SK-N-SH (cell line): ENCODE measurements at regions not wholly inside any gene's neighbourhood (a gene's known extent, or its start where the extent isn't known, plus 50 kb on each side); places are given as distances from the start of the nearest gene placed in this dataset.
A peak's percentile ranks its signal among the peaks of the same experiment; 100 is the strongest.

Experiments used
- CTCF ChIA-PET: fragments of 300-600, 350-600 bp; formaldehyde crosslinking; extraction: SDS; loops from one replicate; lab custom pipeline; 2021; lab: Yijun Ruan, JAX
- POLR2A ChIA-PET: fragments of 350-600 bp; sonication (Branson Sonifier 250); formaldehyde crosslinking; extraction: SDS; loops from one replicate; lab custom pipeline; 2020; ENCODE audit warnings: antibody characterized with exemption, inconsistent platforms; lab: Yijun Ruan, JAX
- DNase-seq: peaks from one replicate; pipeline ENCODE4 v3.0.0; 2012
- H2AFZ ChIP-seq: fragments of 200-600 bp; sonication (generic); 2 replicates; pipeline ENCODE4 v1.8.1; 2016; ENCODE audit warnings: antibody characterized with exemption, mild to moderate bottlenecking, low read depth
- H3F3A ChIP-seq: fragments of 200-600 bp; sonication (generic); replicated peaks from 2 replicates; pipeline ENCODE3; 2016; ENCODE audit warnings: antibody characterized with exemption, mild to moderate bottlenecking; ENCODE audit not compliant: insufficient read depth
- H3K27ac ChIP-seq, 2 experiments: fragments of 200-500 bp in 1 of 2; fragments of 200-600 bp in 1 of 2; sonication (Bioruptor generic) in 1 of 2; sonication (generic), shearing (Covaris generic) in 1 of 2; 2 replicates each; pipeline versions ENCODE4 v1.5.1 to v1.6.1; 2014 to 2016; ENCODE audit warnings: low read depth in 2 of 2, inconsistent platforms in 1 of 2, low read length in 1 of 2, mild to moderate bottlenecking in 1 of 2, mixed read lengths in 1 of 2
- H3K27me3 ChIP-seq: fragments of 200-600 bp; sonication (generic), shearing (Covaris generic); 2 replicates; pipeline ENCODE4 v1.6.1; 2016; ENCODE audit warnings: mixed run types; ENCODE audit not compliant: insufficient read depth
- H3K36me3 ChIP-seq, 2 experiments: fragments of 200-500 bp in 1 of 2; fragments of 200-600 bp in 1 of 2; sonication (Bioruptor generic) in 1 of 2; sonication (generic) in 1 of 2; replicated peaks in 1 of 2; 2 replicates each; pipeline versions ENCODE3 to v1.5.1; 2014 to 2016; ENCODE audit warnings: low read length in 1 of 2, mild to moderate bottlenecking in 1 of 2; ENCODE audit not compliant: insufficient read depth in 2 of 2, control insufficient read depth in 1 of 2
- H3K4me1 ChIP-seq, 2 experiments: fragments of 200-500 bp in 1 of 2; fragments of 200-600 bp in 1 of 2; sonication (Bioruptor generic) in 1 of 2; sonication (generic), shearing (Covaris generic) in 1 of 2; 2 replicates each; pipeline versions ENCODE4 v1.5.1 to v1.6.1; 2014 to 2016; ENCODE audit warnings: low read depth in 1 of 2, low read length in 1 of 2, mixed run types in 1 of 2; ENCODE audit not compliant: insufficient read depth in 2 of 2, control insufficient read depth in 1 of 2
- H3K4me2 ChIP-seq: fragments of 200-600 bp; sonication (generic), shearing (Covaris generic); 2 replicates; pipeline ENCODE4 v1.6.1; 2017; ENCODE audit warnings: mixed run types
- H3K4me3 ChIP-seq, 2 experiments: fragments of 200-500 bp in 1 of 2; fragments of 200-600 bp in 1 of 2; sonication (Bioruptor generic) in 1 of 2; sonication (generic), shearing (Covaris generic) in 1 of 2; 2 replicates each; pipeline versions ENCODE4 v1.5.1 to v1.8.1; 2014 to 2016; ENCODE audit warnings: low read depth in 2 of 2, inconsistent platforms in 1 of 2, low read length in 1 of 2, mild to moderate bottlenecking in 1 of 2, mixed read lengths in 1 of 2, moderate library complexity in 1 of 2
- H3K79me2 ChIP-seq: fragments of 200-600 bp; sonication (generic); 2 replicates; pipeline ENCODE4 v1.8.1; 2017; ENCODE audit warnings: mild to moderate bottlenecking; ENCODE audit not compliant: insufficient read depth
- H3K9ac ChIP-seq: fragments of 200-600 bp; sonication (generic); 2 replicates; pipeline ENCODE4 v1.6.1; 2017; ENCODE audit warnings: mixed run types
- H3K9me2 ChIP-seq: fragments of 200-600 bp; sonication (generic); 2 replicates; pipeline ENCODE4 v1.6.1; 2017; ENCODE audit warnings: mixed run types
- H3K9me3 ChIP-seq: fragments of 200-600 bp; sonication (generic); 2 replicates; pipeline ENCODE4 v1.6.1; 2017; ENCODE audit warnings: mixed run types, mild to moderate bottlenecking, moderate library complexity
- H4K20me1 ChIP-seq: fragments of 200-600 bp; sonication (generic); 2 replicates; pipeline ENCODE4 v1.6.1; 2017; ENCODE audit warnings: mild to moderate bottlenecking, mixed run types; ENCODE audit not compliant: insufficient read depth
- CHD2 ChIP-seq: fragments of 150-350 bp; IDR thresholded peaks from 2 replicates; pipeline ENCODE4 v1.6.1; 2018; ENCODE audit warnings: low read length; ENCODE audit not compliant: partially characterized antibody
- CTCF ChIP-seq: fragments of 200-600 bp; sonication (generic); IDR thresholded peaks from 2 replicates; pipeline ENCODE4 v1.6.1; 2017; ENCODE audit warnings: antibody characterized with exemption, mild to moderate bottlenecking, moderate library complexity
- FOXM1 ChIP-seq: IDR thresholded peaks from 2 replicates; pipeline ENCODE4 v1.4.0; 2012; ENCODE audit warnings: low read depth, mild to moderate bottlenecking
- GATA2 ChIP-seq: sonication (generic); formaldehyde crosslinking; IDR thresholded peaks from 2 replicates; pipeline ENCODE4 v1.5.0; 2020; ENCODE audit warnings: mild to moderate bottlenecking, missing genetic modification reagents
- MEF2A ChIP-seq: IDR thresholded peaks from 2 replicates; pipeline ENCODE4 v1.4.0; 2012; ENCODE audit warnings: low read depth, borderline replicate concordance
- PBX3 ChIP-seq: IDR thresholded peaks from 2 replicates; pipeline ENCODE4; 2012
- POLR2AphosphoS5 ChIP-seq: IDR thresholded peaks from 2 replicates; pipeline ENCODE4 v1.6.1; 2012; ENCODE audit warnings: low read depth, low read length
- RAD21 ChIP-seq: IDR thresholded peaks from 2 replicates; pipeline ENCODE4 v1.6.1; 2012; ENCODE audit warnings: mild to moderate bottlenecking, low read length
- RCOR1 ChIP-seq: fragments of 150-350 bp; IDR thresholded peaks from 2 replicates; pipeline ENCODE4 v1.6.1; 2017; ENCODE audit warnings: antibody characterized with exemption, low read length
- RFX5 ChIP-seq: IDR thresholded peaks from 2 replicates; pipeline ENCODE4 v1.6.1; 2012; ENCODE audit warnings: mild to moderate bottlenecking, improper control_type of control experiment, low read length
- SIN3A ChIP-seq: IDR thresholded peaks from 2 replicates; pipeline ENCODE4 v1.6.1; 2012; ENCODE audit warnings: low read depth, mild to moderate bottlenecking, low read length, moderate library complexity, borderline replicate concordance
- TEAD4 ChIP-seq: IDR thresholded peaks from 2 replicates; pipeline ENCODE4 v1.4.0; 2012; ENCODE audit warnings: mild to moderate bottlenecking, borderline replicate concordance; ENCODE audit not compliant: insufficient read depth
- YY1 ChIP-seq: IDR thresholded peaks from 2 replicates; pipeline ENCODE4 v1.4.0; 2012; ENCODE audit warnings: low read depth, mild to moderate bottlenecking
- WGBS: methylation state at CpG from one replicate; pipeline ENCODE4 v1.1.6; 2017; ENCODE audit warnings: low lambda C conversion rate; 5-methylcytosine and 5-hydroxymethylcytosine counted together
- TF ChIP-seq, protein P1 (sequence below): fragments of 150-350 bp; IDR thresholded peaks from 2 replicates; pipeline ENCODE4 v1.6.1; 2017; ENCODE audit warnings: antibody characterized with exemption, low read length, low read depth, borderline replicate concordance
- TF ChIP-seq, protein P2 (sequence below): IDR thresholded peaks from 2 replicates; pipeline ENCODE4 v1.4.0; 2012; ENCODE audit warnings: low read depth, borderline replicate concordance

DNA sequence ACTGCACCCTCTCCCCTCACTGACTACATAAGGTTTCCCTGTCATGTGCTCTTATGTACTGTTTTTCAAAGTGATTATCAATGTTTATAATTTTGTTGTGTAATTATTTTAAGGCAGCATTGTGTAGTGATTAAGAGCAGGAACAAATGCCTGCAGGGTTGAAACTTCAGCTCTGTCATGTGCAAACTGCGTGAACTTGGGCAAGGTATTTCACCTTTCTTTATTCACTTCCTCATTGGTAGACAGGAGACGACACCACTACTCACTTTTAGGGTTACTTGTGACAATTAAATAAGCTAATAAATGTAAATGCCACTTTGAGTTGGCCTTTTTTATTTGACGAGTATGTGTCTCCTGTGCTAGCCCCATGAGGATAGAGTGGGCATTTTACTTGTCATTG lies 86.5 kb upstream of the E2F8 start:
- POLR2A ChIA-PET = no interaction called here
- no peak overlapping the region for H3K4me2 ChIP-seq
- CTCF ChIA-PET = interaction anchor here (0.8 to 2.6 kb wide), 8 partner anchors 12 to 576 kb away, joined by 3 to 17 read pairs (median 3); no protein-coding TSS in a partner anchor
- no peaks in the 10 kb centered on the region for H4K20me1 ChIP-seq
- H3K4me3 ChIP-seq = no peak overlapping the region
- H3K9ac ChIP-seq = no peak overlapping the region
- no peaks in the 10 kb centered on the region for H3K4me1 ChIP-seq
- no peaks in the 10 kb centered on the region for H3K79me2 ChIP-seq
- whole genome bisulfite sequencing = 48% methylated on average over 3 of the region's 3 CpGs
- H3K27ac ChIP-seq = no peak overlapping the region
- peaks cover 29% of the 10 kb centered on the region; the same call in 1 of the 2 replicates for H3K27me3 ChIP-seq
- H3K9me2 ChIP-seq = no peaks in the 10 kb centered on the region
- no peak for TF ChIP-seq SIN3A
- no peak for TF ChIP-seq POLR2AphosphoS5
- H3K9me3 ChIP-seq = no peaks in the 10 kb centered on the region
- H2AFZ ChIP-seq = no peak overlapping the region
- H3F3A ChIP-seq = no peaks in the 10 kb centered on the region
- H3K36me3 ChIP-seq = no peaks in the 10 kb centered on the region
- no peak for DNase-seq

DNA sequence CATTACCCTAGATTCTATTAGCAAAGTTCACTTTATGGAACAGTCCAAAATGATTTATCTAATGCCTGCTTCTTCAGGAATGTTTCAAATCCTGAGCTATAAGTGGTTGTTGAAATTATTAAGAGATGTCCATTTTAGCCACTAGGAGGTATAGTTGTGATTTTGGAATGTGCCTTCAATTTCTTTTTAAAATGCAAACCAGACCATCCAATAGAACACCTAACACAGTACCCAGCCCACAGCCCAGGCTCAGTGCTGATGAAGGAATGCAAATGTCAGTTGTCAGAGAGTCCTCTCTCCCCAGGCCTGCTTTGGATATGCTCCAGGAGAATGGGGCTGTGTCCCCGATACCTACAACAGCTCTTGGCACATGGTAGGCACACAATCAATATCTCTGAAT lies 85.8 kb upstream of the E2F8 start:
- Histone ChIP-seq H4K20me1 (no peaks in the 10 kb centered on the region), H3K27ac (no peak overlapping the region), H3K36me3 (no peaks in the 10 kb centered on the region), H3K79me2 (no peaks in the 10 kb centered on the region), H3K4me3 (no peak overlapping the region), H3K4me1 (no peaks in the 10 kb centered on the region), H3K9ac (no peak overlapping the region), H2AFZ (no peak overlapping the region), H3K27me3 (peaks cover 29% of the 10 kb centered on the region; the same call in 1 of the 2 replicates), H3F3A (no peaks in the 10 kb centered on the region), H3K9me2 (no peaks in the 10 kb centered on the region), H3K4me2 (no peak overlapping the region), H3K9me3 (no peaks in the 10 kb centered on the region)
- 80% methylated on average over 1 of the region's 1 CpG for WGBS
- CTCF ChIA-PET = interaction anchor here (0.7 to 2.6 kb wide), 11 partner anchors 12 to 576 kb away, joined by 3 to 17 read pairs (median 3); no protein-coding TSS in a partner anchor
- TF ChIP-seq GATA2 (CRISPR knock-in tag) (no peak), CTCF (peak; percentile 43), RFX5 (no peak), YY1 (no peak), RAD21 (peak; percentile 34; the same call in 1 of the 2 replicates), MEF2A (no peak), TEAD4 (no peak), CHD2 (no peak)
- no peak for DNase-seq
- POLR2A ChIA-PET = no interaction called here

DNA sequence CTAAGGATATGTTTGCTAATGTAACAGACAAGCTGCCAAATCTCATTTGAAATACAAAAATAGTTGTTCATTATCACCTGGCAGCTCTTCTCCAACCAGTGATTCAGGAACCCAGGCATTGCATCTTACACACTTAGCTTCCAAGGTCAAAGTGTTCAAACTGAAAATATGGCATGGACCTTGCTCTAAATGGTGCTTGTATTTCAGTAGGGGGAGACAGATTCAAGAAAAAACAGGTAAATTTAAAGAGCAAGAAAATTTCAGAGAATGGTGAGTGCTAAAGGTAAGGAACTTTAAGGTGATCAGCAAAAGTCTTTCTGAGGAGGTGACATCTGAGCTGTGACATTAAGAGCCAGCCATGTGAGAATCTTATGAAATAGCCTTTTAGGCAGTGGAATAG lies 82.8 kb upstream of the E2F8 start:
- H3F3A ChIP-seq = peaks cover 3% of the 10 kb centered on the region
- no peaks in the 10 kb centered on the region for H3K36me3 ChIP-seq
- H3K4me2 ChIP-seq = no peak overlapping the region
- no peak overlapping the region for H3K27ac ChIP-seq
- H3K9ac ChIP-seq = no peak overlapping the region
- H2AFZ ChIP-seq = no peak overlapping the region
- CTCF ChIA-PET = interaction anchor here (0.7 to 1.6 kb wide), 6 partner anchors 64 to 592 kb away, joined by 3 to 6 read pairs (median 4); no protein-coding TSS in a partner anchor
- no peaks in the 10 kb centered on the region for H3K9me3 ChIP-seq
- H3K79me2 ChIP-seq = no peaks in the 10 kb centered on the region
- H4K20me1 ChIP-seq = no peaks in the 10 kb centered on the region
- no peak overlapping the region for H3K4me3 ChIP-seq
- POLR2A ChIA-PET = no interaction called here
- no peaks in the 10 kb centered on the region for H3K9me2 ChIP-seq
- DNase-seq = no peak
- H3K4me1 ChIP-seq = no peaks in the 10 kb centered on the region
- H3K27me3 ChIP-seq = peaks cover 20% of the 10 kb centered on the region; the same call in 1 of the 2 replicates
- TF ChIP-seq, protein P1, sequence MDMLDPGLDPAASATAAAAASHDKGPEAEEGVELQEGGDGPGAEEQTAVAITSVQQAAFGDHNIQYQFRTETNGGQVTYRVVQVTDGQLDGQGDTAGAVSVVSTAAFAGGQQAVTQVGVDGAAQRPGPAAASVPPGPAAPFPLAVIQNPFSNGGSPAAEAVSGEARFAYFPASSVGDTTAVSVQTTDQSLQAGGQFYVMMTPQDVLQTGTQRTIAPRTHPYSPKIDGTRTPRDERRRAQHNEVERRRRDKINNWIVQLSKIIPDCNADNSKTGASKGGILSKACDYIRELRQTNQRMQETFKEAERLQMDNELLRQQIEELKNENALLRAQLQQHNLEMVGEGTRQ = no peak
- TF ChIP-seq RAD21 (peak; percentile 26; the same call in 1 of the 2 replicates), POLR2AphosphoS5 (no peak), PBX3 (no peak), RFX5 (no peak), CHD2 (no peak), FOXM1 (no peak), RCOR1 (no peak), GATA2 (CRISPR knock-in tag) (no peak), CTCF (peak; percentile 28; the same call in 1 of the 2 replicates)
- TF ChIP-seq, protein P2, sequence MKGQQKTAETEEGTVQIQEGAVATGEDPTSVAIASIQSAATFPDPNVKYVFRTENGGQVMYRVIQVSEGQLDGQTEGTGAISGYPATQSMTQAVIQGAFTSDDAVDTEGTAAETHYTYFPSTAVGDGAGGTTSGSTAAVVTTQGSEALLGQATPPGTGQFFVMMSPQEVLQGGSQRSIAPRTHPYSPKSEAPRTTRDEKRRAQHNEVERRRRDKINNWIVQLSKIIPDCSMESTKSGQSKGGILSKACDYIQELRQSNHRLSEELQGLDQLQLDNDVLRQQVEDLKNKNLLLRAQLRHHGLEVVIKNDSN = no peak
